DND-41 (cell line): ENCODE measurements at regions not wholly inside any gene's neighbourhood (a gene's known extent, or its start where the extent isn't known, plus 50 kb on each side); places are given as distances from the start of the nearest gene placed in this dataset.
"Not testable (repeated sequence)": the region's sequence is repeated elsewhere in the genome, so short reads cannot be mapped to it uniquely, and the experiment has no call there.

Experiments
- ATAC-seq: fragments of 200-7000 bp; cut with Tn5 transposase; 3 replicates; pipeline ENCODE4 v1.9.1; 2021; ENCODE audit warnings: low read depth; ENCODE audit not compliant: insufficient read depth
- DNase-seq: peaks from one replicate; pipeline ENCODE4 v3.0.0-alpha.2; 2020
- H2AFZ ChIP-seq: 2 replicates; pipeline ENCODE4 v1.6.0; 2012; ENCODE audit warnings: low read depth, low read length
- H3K27ac ChIP-seq: 2 replicates; pipeline ENCODE4 v1.5.1; 2012; ENCODE audit warnings: low read length, inconsistent platforms
- H3K27me3 ChIP-seq: fragments of 200-600 bp; sonication (generic); 2 replicates; pipeline ENCODE4 v1.6.0; 2012; ENCODE audit warnings: low read length, mild to moderate bottlenecking, inconsistent platforms; ENCODE audit not compliant: insufficient read depth, poor library complexity
- H3K36me3 ChIP-seq: 2 replicates; pipeline ENCODE4 v1.5.1; 2012; ENCODE audit warnings: low read length, inconsistent platforms; ENCODE audit not compliant: insufficient read depth
- H3K4me1 ChIP-seq: 2 replicates; pipeline ENCODE4 v1.5.1; 2012; ENCODE audit warnings: mild to moderate bottlenecking, low read length; ENCODE audit not compliant: insufficient read depth
- H3K4me2 ChIP-seq: 2 replicates; pipeline ENCODE4 v1.6.0; 2012; ENCODE audit warnings: mild to moderate bottlenecking, moderate library complexity, low read length, inconsistent platforms; ENCODE audit not compliant: insufficient read depth
- H3K4me3 ChIP-seq, 2 experiments: fragments of 200-600 bp in 1 of 2; shearing (Covaris generic) in 1 of 2; 2 replicates each; pipeline ENCODE4 v1.5.1; 2012 to 2016; ENCODE audit warnings: inconsistent platforms in 2 of 2, low read length in 2 of 2, mild to moderate bottlenecking in 2 of 2, low read depth in 1 of 2, moderate library complexity in 1 of 2
- H3K79me2 ChIP-seq: 2 replicates; pipeline ENCODE4 v1.6.0; 2012; ENCODE audit warnings: low read length, inconsistent platforms; ENCODE audit not compliant: insufficient read depth
- H3K9ac ChIP-seq: 2 replicates; pipeline ENCODE4 v1.6.0; 2012; ENCODE audit warnings: low read depth, mild to moderate bottlenecking, inconsistent platforms, low read length, moderate library complexity
- H3K9me3 ChIP-seq: 2 replicates; pipeline ENCODE4 v1.5.1; 2012; ENCODE audit warnings: low read length, moderate library complexity, mild to moderate bottlenecking, inconsistent platforms; ENCODE audit not compliant: insufficient read depth, severe bottlenecking
- H4K20me1 ChIP-seq: 2 replicates; pipeline ENCODE4 v1.6.0; 2012; ENCODE audit warnings: low read length; ENCODE audit not compliant: insufficient read depth

GRCh38 chr9:64012014-64012413 lies 1273.0 kb downstream of the FOXD4L5 start:
- H3K36me3 ChIP-seq, H3K79me2 ChIP-seq, H3K9me3 ChIP-seq, H2AFZ ChIP-seq, H3K4me3 ChIP-seq, H3K27me3 ChIP-seq, H3K9ac ChIP-seq, H4K20me1 ChIP-seq, H3K27ac ChIP-seq, DNase-seq, H3K4me1 ChIP-seq, H3K4me2 ChIP-seq, ATAC-seq: not testable (repeated sequence)

- not testable (repeated sequence) for H3K4me1 ChIP-seq, H3K36me3 ChIP-seq, H3K9me3 ChIP-seq, H3K79me2 ChIP-seq, DNase-seq, H3K4me2 ChIP-seq, H3K4me3 ChIP-seq, H3K9ac ChIP-seq, H2AFZ ChIP-seq, H3K27me3 ChIP-seq, H3K27ac ChIP-seq, H4K20me1 ChIP-seq, ATAC-seq
Observed at GRCh38 chr9:63979741-63980140, 1305.3 kb downstream of the FOXD4L5 start.
